ENCODE measurements at regions not wholly inside any gene's neighbourhood (a gene's known extent, or its start where the extent isn't known, plus 50 kb on each side); places are given as distances from the start of the nearest gene placed in this dataset.

GRCh38 chr10:37552881-37553280 lies 304.5 kb downstream of the ZNF248 start:
- TF ChIP-seq CTCF (IDR thresholded peaks at IDR 0.05) (no peak), POLR2A (IDR thresholded peaks at IDR 0.05) (no peak)
